ENCODE measurements at regions not wholly inside any gene's neighbourhood (a gene's known extent, or its start where the extent isn't known, plus 50 kb on each side); places are given as distances from the start of the nearest gene placed in this dataset.
A peak's percentile ranks its signal among the peaks of the same experiment; 100 is the strongest.

DNA sequence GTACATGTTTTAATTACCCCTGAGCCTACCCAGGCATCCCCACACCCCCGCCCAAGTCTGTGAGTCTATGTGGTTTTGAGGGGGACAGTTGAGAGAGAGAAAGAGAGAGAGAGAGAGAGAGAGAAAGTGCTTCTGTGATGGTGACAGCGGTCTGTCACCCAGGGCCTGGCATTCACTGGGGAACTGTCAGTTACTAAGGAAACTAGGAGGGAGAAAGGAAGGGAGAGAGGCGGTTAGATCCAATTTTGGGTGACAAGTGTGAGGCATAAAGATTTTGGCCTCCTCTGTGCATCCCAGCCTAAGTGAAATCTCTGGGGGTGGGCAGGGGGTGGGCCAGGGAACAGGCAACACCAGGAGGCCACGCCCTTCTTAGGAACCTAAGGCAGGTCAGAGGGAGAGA lies 498.3 kb downstream of the BUD13 start:
- Histone ChIP-seq H3K4me1 (ENCODE audit: control insufficient read depth in 1 of 2, insufficient read depth in 2 of 2, low read depth in 1 of 2, low read length in 1 of 2) (peaks cover 0 to 40% of the 10 kb centered on the region in 2 experiments; a peak in 1 of 4 replicates), H3K4me2 (no peak overlapping the region), H3K27ac (ENCODE audit: low read depth in 2 of 2, low read length in 1 of 2) (no peak overlapping the region; a peak in 1 of 4 replicates), H4K20me1 (ENCODE audit: insufficient read depth) (no peaks in the 10 kb centered on the region), H3F3A (replicated peaks; ENCODE audit: insufficient read depth) (no peaks in the 10 kb centered on the region), H3K36me3 (replicated peaks in 1 of 2; ENCODE audit: control insufficient read depth in 1 of 2, insufficient read depth in 2 of 2, low read length in 1 of 2) (no peaks in the 10 kb centered on the region), H3K27me3 (ENCODE audit: insufficient read depth) (no peaks in the 10 kb centered on the region), H3K9me3 (no peaks in the 10 kb centered on the region), H3K9ac (no peak overlapping the region), H2AFZ (ENCODE audit: low read depth) (no peak overlapping the region), H3K9me2 (no peaks in the 10 kb centered on the region), H3K79me2 (ENCODE audit: insufficient read depth) (no peaks in the 10 kb centered on the region), H3K4me3 (ENCODE audit: low read depth in 2 of 2, low read length in 1 of 2) (no peak overlapping the region)
- 60% methylated on average over 4 of the region's 4 CpGs for WGBS (ENCODE audit: low lambda C conversion rate)
- POLR2A ChIA-PET = no interaction called here
- DNase-seq = no peak
- CTCF ChIA-PET = interaction anchor here (1.2 kb wide), 1 partner anchor 27 kb away, joined by 3 read pairs; no protein-coding TSS in a partner anchor
- TF ChIP-seq, protein P1, sequence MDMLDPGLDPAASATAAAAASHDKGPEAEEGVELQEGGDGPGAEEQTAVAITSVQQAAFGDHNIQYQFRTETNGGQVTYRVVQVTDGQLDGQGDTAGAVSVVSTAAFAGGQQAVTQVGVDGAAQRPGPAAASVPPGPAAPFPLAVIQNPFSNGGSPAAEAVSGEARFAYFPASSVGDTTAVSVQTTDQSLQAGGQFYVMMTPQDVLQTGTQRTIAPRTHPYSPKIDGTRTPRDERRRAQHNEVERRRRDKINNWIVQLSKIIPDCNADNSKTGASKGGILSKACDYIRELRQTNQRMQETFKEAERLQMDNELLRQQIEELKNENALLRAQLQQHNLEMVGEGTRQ (IDR thresholded peaks at IDR 0.05; ENCODE audit: borderline replicate concordance, low read depth, low read length) = no peak
- TF ChIP-seq FOXJ3 (CRISPR knock-in tag; IDR thresholded peaks at IDR 0.05) = no peak
- no peak for TF ChIP-seq EP300 (IDR thresholded peaks at IDR 0.05; ENCODE audit: borderline replicate concordance in 1 of 2, low read depth in 1 of 2, low read length in 1 of 2)
- TF ChIP-seq ELF1 (IDR thresholded peaks at IDR 0.05) = no peak
- TF ChIP-seq TEAD4 (IDR thresholded peaks at IDR 0.05; ENCODE audit: borderline replicate concordance, insufficient read depth) = no peak
- TF ChIP-seq NRF1 (IDR thresholded peaks at IDR 0.05; ENCODE audit: low read depth, low read length) = no peak
- TF ChIP-seq, protein P2, sequence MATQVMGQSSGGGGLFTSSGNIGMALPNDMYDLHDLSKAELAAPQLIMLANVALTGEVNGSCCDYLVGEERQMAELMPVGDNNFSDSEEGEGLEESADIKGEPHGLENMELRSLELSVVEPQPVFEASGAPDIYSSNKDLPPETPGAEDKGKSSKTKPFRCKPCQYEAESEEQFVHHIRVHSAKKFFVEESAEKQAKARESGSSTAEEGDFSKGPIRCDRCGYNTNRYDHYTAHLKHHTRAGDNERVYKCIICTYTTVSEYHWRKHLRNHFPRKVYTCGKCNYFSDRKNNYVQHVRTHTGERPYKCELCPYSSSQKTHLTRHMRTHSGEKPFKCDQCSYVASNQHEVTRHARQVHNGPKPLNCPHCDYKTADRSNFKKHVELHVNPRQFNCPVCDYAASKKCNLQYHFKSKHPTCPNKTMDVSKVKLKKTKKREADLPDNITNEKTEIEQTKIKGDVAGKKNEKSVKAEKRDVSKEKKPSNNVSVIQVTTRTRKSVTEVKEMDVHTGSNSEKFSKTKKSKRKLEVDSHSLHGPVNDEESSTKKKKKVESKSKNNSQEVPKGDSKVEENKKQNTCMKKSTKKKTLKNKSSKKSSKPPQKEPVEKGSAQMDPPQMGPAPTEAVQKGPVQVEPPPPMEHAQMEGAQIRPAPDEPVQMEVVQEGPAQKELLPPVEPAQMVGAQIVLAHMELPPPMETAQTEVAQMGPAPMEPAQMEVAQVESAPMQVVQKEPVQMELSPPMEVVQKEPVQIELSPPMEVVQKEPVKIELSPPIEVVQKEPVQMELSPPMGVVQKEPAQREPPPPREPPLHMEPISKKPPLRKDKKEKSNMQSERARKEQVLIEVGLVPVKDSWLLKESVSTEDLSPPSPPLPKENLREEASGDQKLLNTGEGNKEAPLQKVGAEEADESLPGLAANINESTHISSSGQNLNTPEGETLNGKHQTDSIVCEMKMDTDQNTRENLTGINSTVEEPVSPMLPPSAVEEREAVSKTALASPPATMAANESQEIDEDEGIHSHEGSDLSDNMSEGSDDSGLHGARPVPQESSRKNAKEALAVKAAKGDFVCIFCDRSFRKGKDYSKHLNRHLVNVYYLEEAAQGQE (IDR thresholded peaks at IDR 0.05; ENCODE audit: low read depth, low read length) = no peak

DNA sequence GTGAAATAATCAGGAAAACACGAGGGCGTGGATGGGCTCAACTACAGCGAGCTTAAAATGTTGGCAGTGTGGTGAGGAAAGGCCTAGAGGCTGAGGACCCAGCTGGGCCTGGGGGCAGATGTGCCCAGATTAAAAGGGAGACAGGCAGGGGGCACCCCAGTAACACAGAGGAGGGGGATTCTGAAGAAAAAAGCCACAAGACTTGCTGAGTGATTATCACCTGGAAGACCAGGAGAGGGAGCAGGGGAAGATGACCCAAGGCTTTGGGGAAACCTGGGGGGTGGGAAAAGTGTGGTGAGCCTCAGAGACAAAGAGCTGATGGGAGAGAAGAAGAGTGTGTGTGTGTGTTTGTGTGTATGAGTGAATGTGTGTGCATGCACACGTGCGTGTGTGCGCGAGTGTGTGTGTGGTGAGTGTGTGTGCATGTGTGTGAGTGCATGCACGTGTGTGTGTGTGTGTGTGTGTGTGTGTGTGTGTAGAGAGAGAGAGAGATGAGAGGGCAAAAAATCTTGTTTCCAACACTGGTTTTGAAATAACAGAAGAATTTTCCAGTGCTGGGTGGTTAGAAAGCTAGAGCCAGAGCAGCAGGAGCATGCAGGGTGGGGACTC lies 500.5 kb downstream of the BUD13 start:
- ChIA-PET POLR2A (interaction anchor here (0.6 kb wide), 1 partner anchor 74 kb away, joined by 4 read pairs; no protein-coding TSS in a partner anchor), CTCF (interaction anchor here (0.6 to 1.5 kb wide), 9 partner anchors 31 to 419 kb away, joined by 3 to 6 read pairs (median 3); no protein-coding TSS in a partner anchor)

More for the DNA sequence above, 500.5 kb downstream of the BUD13 start:
- Histone ChIP-seq H3K79me2 (ENCODE audit: insufficient read depth) (no peaks in the 10 kb centered on the region), H3F3A (replicated peaks; ENCODE audit: insufficient read depth) (no peaks in the 10 kb centered on the region), H3K9me2 (no peaks in the 10 kb centered on the region), H3K9me3 (no peaks in the 10 kb centered on the region), H2AFZ (ENCODE audit: low read depth) (no peak overlapping the region), H3K27ac (ENCODE audit: low read depth in 2 of 2, low read length in 1 of 2) (no peak overlapping the region), H3K4me2 (no peak overlapping the region), H3K9ac (no peak overlapping the region), H3K4me1 (ENCODE audit: control insufficient read depth in 1 of 2, insufficient read depth in 2 of 2, low read depth in 1 of 2, low read length in 1 of 2) (peaks cover 0 to 28% of the 10 kb centered on the region in 2 experiments; a peak in 1 of 4 replicates), H4K20me1 (ENCODE audit: insufficient read depth) (no peaks in the 10 kb centered on the region), H3K36me3 (replicated peaks in 1 of 2; ENCODE audit: control insufficient read depth in 1 of 2, insufficient read depth in 2 of 2, low read length in 1 of 2) (no peaks in the 10 kb centered on the region), H3K4me3 (ENCODE audit: low read depth in 2 of 2, low read length in 1 of 2) (no peak overlapping the region), H3K27me3 (ENCODE audit: insufficient read depth) (no peaks in the 10 kb centered on the region)
- DNase-seq = peak; percentile 48
- 43% methylated on average over 8 of the region's 8 CpGs for WGBS (ENCODE audit: low lambda C conversion rate)
- TF ChIP-seq TAF1 (IDR thresholded peaks at IDR 0.05; ENCODE audit: borderline replicate concordance, low read depth, low read length) (no peak), FOXJ3 (CRISPR knock-in tag; IDR thresholded peaks at IDR 0.05) (no peak)

Measured in SK-N-SH (cell line).